Heart left ventricle (tissue), 13 donors: ENCODE measurements at regions not wholly inside any gene's neighbourhood (a gene's known extent, or its start where the extent isn't known, plus 50 kb on each side); places are given as distances from the start of the nearest gene placed in this dataset.

Source experiments
- POLR2A ChIP-seq, 2 donors: fragments of 450-650 bp; IDR thresholded peaks; one replicate each; pipeline ENCODE4 v1.6.1; 2017; ENCODE audit warnings: antibody characterized with exemption in 2 of 2, mild to moderate bottlenecking in 2 of 2, moderate library complexity in 2 of 2
- TF ChIP-seq, protein P1 (sequence below), 12 donors: fragments of 200-600 bp; sonication (generic) in 4 of 12; IDR thresholded peaks; one replicate each; pipeline versions ENCODE4 v1.5.0 to v1.8.0; 2018 to 2022; ENCODE audit warnings: antibody characterized with exemption in 12 of 12, mild to moderate bottlenecking in 5 of 12
- donor health status: ischemic (EF 13 %, LVEDD 7.1; RV severe dilation, severe dysfunction).
- donor health status: DM: no; HTN: yes; CAD: no.
- donor health status: DM: no; HTN: no; CAD: no.
- donor health status: ischemic (EF 25% LVEDD 6.9; RV normal size, moderate dysfunction).
- donor health status: ischemic (EF 25% LVEDD 5.7; RV mildly dilated, moderate dysfunction).
- donor health status: ischemic (EF 35%, LVEDD 5.7; RV mildly dilated, moderate dysfunction).
- donor health status: nonischemic (EF 11% LVEDD 7.7; RV severe dilation, severe dysfunction).
- donor health status: DM: yes; HTN: yes; CAD: no.
- donor health status: PGD.
- donor health status: ischemic (EF 29% LVEDD 5.4; RV normal size, mild dysfunction).
- donor health status: nonischemic (EF 23%, LVEDD 6.1; RV moderate dilation, normal function).

DNA sequence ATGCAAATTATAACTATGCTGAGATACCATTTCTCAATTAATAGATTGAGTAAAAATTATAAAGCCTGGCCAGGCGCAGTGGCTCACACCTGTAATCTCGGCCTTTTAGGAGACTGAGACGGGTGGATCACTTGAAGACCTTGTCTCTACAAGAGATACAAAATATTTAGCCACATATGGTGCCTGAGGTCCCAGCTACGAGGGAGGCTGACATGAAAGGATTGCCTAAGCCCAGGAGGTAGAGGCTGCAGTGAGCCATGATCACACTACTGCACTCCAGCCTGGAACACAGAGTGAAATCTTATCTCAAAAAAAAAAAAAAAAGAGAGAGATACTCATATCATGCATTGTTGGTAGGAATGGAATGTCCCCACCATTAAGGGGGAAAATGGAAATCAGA lies 142.4 kb downstream of the RCN1 start:
- TF ChIP-seq, protein P1, sequence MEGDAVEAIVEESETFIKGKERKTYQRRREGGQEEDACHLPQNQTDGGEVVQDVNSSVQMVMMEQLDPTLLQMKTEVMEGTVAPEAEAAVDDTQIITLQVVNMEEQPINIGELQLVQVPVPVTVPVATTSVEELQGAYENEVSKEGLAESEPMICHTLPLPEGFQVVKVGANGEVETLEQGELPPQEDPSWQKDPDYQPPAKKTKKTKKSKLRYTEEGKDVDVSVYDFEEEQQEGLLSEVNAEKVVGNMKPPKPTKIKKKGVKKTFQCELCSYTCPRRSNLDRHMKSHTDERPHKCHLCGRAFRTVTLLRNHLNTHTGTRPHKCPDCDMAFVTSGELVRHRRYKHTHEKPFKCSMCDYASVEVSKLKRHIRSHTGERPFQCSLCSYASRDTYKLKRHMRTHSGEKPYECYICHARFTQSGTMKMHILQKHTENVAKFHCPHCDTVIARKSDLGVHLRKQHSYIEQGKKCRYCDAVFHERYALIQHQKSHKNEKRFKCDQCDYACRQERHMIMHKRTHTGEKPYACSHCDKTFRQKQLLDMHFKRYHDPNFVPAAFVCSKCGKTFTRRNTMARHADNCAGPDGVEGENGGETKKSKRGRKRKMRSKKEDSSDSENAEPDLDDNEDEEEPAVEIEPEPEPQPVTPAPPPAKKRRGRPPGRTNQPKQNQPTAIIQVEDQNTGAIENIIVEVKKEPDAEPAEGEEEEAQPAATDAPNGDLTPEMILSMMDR (IDR thresholded peaks at IDR 0.05) = no peak
- TF ChIP-seq POLR2A (IDR thresholded peaks at IDR 0.05) = no peak
